HEK293 (cell line): ENCODE measurements at regions not wholly inside any gene's neighbourhood (a gene's known extent, or its start where the extent isn't known, plus 50 kb on each side); places are given as distances from the start of the nearest gene placed in this dataset.
A peak's percentile ranks its signal among the peaks of the same experiment; 100 is the strongest.

Experiments
- CTCF ChIA-PET: fragments of 350-600 bp; formaldehyde crosslinking; extraction: SDS; loops from one replicate; lab custom pipeline; 2021; ENCODE audit warnings: antibody characterized with exemption; lab: Yijun Ruan, JAX
- POLR2A ChIA-PET: fragments of 300-600 bp; formaldehyde crosslinking; extraction: SDS; loops from one replicate; lab custom pipeline; 2020; ENCODE audit warnings: antibody characterized with exemption, inconsistent platforms; lab: Yijun Ruan, JAX
- H3K27ac ChIP-seq: fragments of 200-500 bp; sonication (Bioruptor generic); 2 replicates; pipeline ENCODE4 v1.5.1; 2014; ENCODE audit warnings: low read depth, low read length, control low read depth, inconsistent platforms; ENCODE audit errors: extremely low read depth
- H3K36me3 ChIP-seq, 2 experiments: fragments of 200-500 bp in 1 of 2; sonication (Bioruptor generic) in 1 of 2; 1 replicate in 1 of 2; 2 replicates in 1 of 2; pipeline ENCODE4 v1.5.1; 2014 to 2017; ENCODE audit warnings: inconsistent platforms in 2 of 2, low read length in 2 of 2; ENCODE audit not compliant: control insufficient read depth in 2 of 2, insufficient read depth in 1 of 2
- H3K4me1 ChIP-seq: fragments of 200-500 bp; sonication (Bioruptor generic); 2 replicates; pipeline ENCODE4 v1.5.1; 2014; ENCODE audit warnings: mild to moderate bottlenecking, low read length, inconsistent platforms; ENCODE audit not compliant: control insufficient read depth, insufficient read depth
- H3K4me3 ChIP-seq: 2 replicates; pipeline ENCODE4 v1.5.1; 2011; ENCODE audit warnings: low read depth, mild to moderate bottlenecking, control low read depth, low read length, moderate library complexity
- H3K9me3 ChIP-seq: fragments of 200-500 bp; sonication (Bioruptor generic); 2 replicates; pipeline ENCODE4 v1.5.1; 2014; ENCODE audit warnings: low read depth, low read length, inconsistent platforms; ENCODE audit not compliant: control insufficient read depth, insufficient read depth
- CTCF ChIP-seq: fragments of 450-650 bp; formaldehyde crosslinking; IDR thresholded peaks from 2 replicates; pipeline ENCODE4 v1.5.1; 2016; ENCODE audit warnings: missing biosample characterization, missing genetic modification characterization
- OSR2 ChIP-seq: fragments of 450-650 bp; formaldehyde crosslinking; IDR thresholded peaks from 2 replicates; pipeline ENCODE4 v1.5.1; 2016; ENCODE audit warnings: missing biosample characterization, missing genetic modification characterization
- REST ChIP-seq: fragments of 450-650 bp; formaldehyde crosslinking; IDR thresholded peaks from 2 replicates; pipeline ENCODE4 v1.5.1; 2016; ENCODE audit warnings: missing biosample characterization, missing genetic modification characterization
- ZBTB26 ChIP-seq: fragments of 450-650 bp; formaldehyde crosslinking; optimal IDR thresholded peaks from 2 replicates; pipeline ENCODE3; 2016; ENCODE audit warnings: missing biosample characterization, mild to moderate bottlenecking, missing genetic modification characterization
- ZBTB8A ChIP-seq: fragments of 450-650 bp; formaldehyde crosslinking; IDR thresholded peaks from 2 replicates; pipeline ENCODE4 v1.5.1; 2016; ENCODE audit warnings: missing biosample characterization, missing genetic modification characterization
- ZEB2 ChIP-seq: fragments of 450-650 bp; formaldehyde crosslinking; IDR thresholded peaks from 2 replicates; pipeline ENCODE4 v1.5.1; 2016; ENCODE audit warnings: missing biosample characterization, missing genetic modification characterization
- ZNF112 ChIP-seq: fragments of 450-650 bp; formaldehyde crosslinking; IDR thresholded peaks from 2 replicates; pipeline ENCODE4 v1.5.0; 2017; ENCODE audit warnings: missing biosample characterization, missing genetic modification characterization
- ZNF133 ChIP-seq: fragments of 450-650 bp; formaldehyde crosslinking; IDR thresholded peaks from 2 replicates; pipeline ENCODE4 v1.5.1; 2016; ENCODE audit warnings: missing biosample characterization, missing genetic modification characterization
- ZNF24 ChIP-seq: fragments of 450-650 bp; formaldehyde crosslinking; IDR thresholded peaks from 2 replicates; pipeline ENCODE4 v1.5.1; 2016; ENCODE audit warnings: missing biosample characterization, missing genetic modification characterization
- ZNF280C ChIP-seq: fragments of 450-650 bp; formaldehyde crosslinking; IDR thresholded peaks from 2 replicates; pipeline ENCODE4 v1.5.1; 2016; ENCODE audit warnings: missing biosample characterization, missing genetic modification characterization
- ZNF354C ChIP-seq: fragments of 450-650 bp; formaldehyde crosslinking; IDR thresholded peaks from 2 replicates; pipeline ENCODE4 v1.5.1; 2016; ENCODE audit warnings: missing biosample characterization, missing genetic modification characterization, low read depth, borderline replicate concordance
- ZNF37A ChIP-seq: fragments of 450-650 bp; IDR thresholded peaks from 2 replicates; pipeline ENCODE4 v1.5.1; 2018; ENCODE audit warnings: missing biosample characterization, missing genetic modification characterization
- ZNF391 ChIP-seq: fragments of 450-650 bp; formaldehyde crosslinking; IDR thresholded peaks from 2 replicates; pipeline ENCODE4 v1.5.1; 2016; ENCODE audit warnings: low read depth, missing biosample characterization, missing genetic modification characterization, borderline replicate concordance
- ZNF521 ChIP-seq: fragments of 450-650 bp; formaldehyde crosslinking; IDR thresholded peaks from 2 replicates; pipeline ENCODE4 v1.5.1; 2017; ENCODE audit warnings: missing biosample characterization, mild to moderate bottlenecking, missing genetic modification characterization
- ZNF549 ChIP-seq: fragments of 450-650 bp; IDR thresholded peaks from 2 replicates; pipeline ENCODE4 v1.5.1; 2018; ENCODE audit warnings: missing biosample characterization, missing genetic modification characterization, mild to moderate bottlenecking, inconsistent platforms, moderate library complexity
- ZNF639 ChIP-seq: fragments of 450-650 bp; formaldehyde crosslinking; IDR thresholded peaks from 2 replicates; pipeline ENCODE4 v1.5.1; 2016; ENCODE audit warnings: missing biosample characterization, missing genetic modification characterization
- ZNF654 ChIP-seq: fragments of 450-650 bp; formaldehyde crosslinking; IDR thresholded peaks from 2 replicates; pipeline ENCODE4 v1.5.1; 2016; ENCODE audit warnings: low read depth, missing biosample characterization, missing genetic modification characterization
- ZNF792 ChIP-seq: fragments of 450-650 bp; formaldehyde crosslinking; IDR thresholded peaks from 2 replicates; pipeline ENCODE4 v1.5.1; 2016; ENCODE audit warnings: missing biosample characterization, missing genetic modification characterization

GRCh38 chr4:156476359-156476758 is 495.2 kb downstream of the PDGFC start:
- Histone ChIP-seq H3K4me1 (no peaks in the 10 kb centered on the region), H3K27ac (no peak overlapping the region), H3K4me3 (no peak overlapping the region), H3K9me3 (no peaks in the 10 kb centered on the region), H3K36me3 (no peaks in the 10 kb centered on the region)
- POLR2A ChIA-PET: interaction anchor here (0.6 kb wide), 1 partner anchor 182 kb away, joined by 3 read pairs; no protein-coding TSS in a partner anchor
- TF ChIP-seq ZEB2 (tag by site-specific recombination) (no peak), ZNF639 (tag by site-specific recombination) (no peak), ZNF521 (tag by site-specific recombination) (no peak), ZNF37A (tag by site-specific recombination) (no peak), ZNF354C (tag by site-specific recombination) (no peak), ZNF391 (tag by site-specific recombination) (no peak), ZNF792 (tag by site-specific recombination) (no peak), ZBTB8A (no peak), CTCF (tag by site-specific recombination) (no peak)
- CTCF ChIA-PET: interaction anchor here (0.5 to 3.6 kb wide), 14 partner anchors 200 to 1502 kb away, joined by 3 to 16 read pairs (median 4); no protein-coding TSS in a partner anchor

GRCh38 chr4:156475322-156475721 is 496.3 kb downstream of the PDGFC start:
- POLR2A ChIA-PET: interaction anchor here (0.9 kb wide), 1 partner anchor 495 kb away, joined by 4 read pairs; no protein-coding TSS in a partner anchor

GRCh38 chr4:156473151-156473550 is 498.4 kb downstream of the PDGFC start:
- POLR2A ChIA-PET: no interaction called here
- no peaks in the 10 kb centered on the region for H3K9me3 ChIP-seq
- no peak for TF ChIP-seq ZNF549
- TF ChIP-seq, all 188 proteins: peak for 0
- Histone ChIP-seq H3K36me3 (no peaks in the 10 kb centered on the region), H3K4me1 (no peaks in the 10 kb centered on the region), H3K4me3 (no peak overlapping the region), H3K27ac (no peak overlapping the region)
- CTCF ChIA-PET: interaction anchor here (0.6 to 0.7 kb wide), 4 partner anchors 146 to 498 kb away, joined by 3 to 4 read pairs (median 3); no protein-coding TSS in a partner anchor

More at GRCh38 chr4:156475322-156475721, 496.3 kb downstream of the PDGFC start:
- Histone ChIP-seq H3K9me3 (no peaks in the 10 kb centered on the region), H3K4me1 (no peaks in the 10 kb centered on the region), H3K36me3 (no peaks in the 10 kb centered on the region)
- CTCF ChIA-PET: interaction anchor here (0.6 to 3.6 kb wide), 25 partner anchors 9 to 1504 kb away, joined by 3 to 16 read pairs (median 3); partner anchors contain the start of gene PDGFC
- TF ChIP-seq ZNF24 (no peak), ZNF654 (peak; percentile 56)
- TF ChIP-seq, all 188 proteins: peak for 1
- Histone ChIP-seq H3K27ac (no peak overlapping the region), H3K4me3 (no peak overlapping the region)

- Histone ChIP-seq H3K36me3 (no peaks in the 10 kb centered on the region), H3K4me1 (no peaks in the 10 kb centered on the region), H3K4me3 (no peak overlapping the region), H3K9me3 (no peaks in the 10 kb centered on the region), H3K27ac (no peak overlapping the region)
- ChIA-PET POLR2A (no interaction called here), CTCF (interaction anchor here (0.7 kb wide), 1 partner anchor 331 kb away, joined by 3 read pairs; no protein-coding TSS in a partner anchor)
- TF ChIP-seq ZNF133 (tag by site-specific recombination): no peak
- no peak for TF ChIP-seq ZBTB26 (tag by site-specific recombination)
- no peak for TF ChIP-seq ZNF280C (tag by site-specific recombination)
- no peak for TF ChIP-seq ZNF112
- no peak for TF ChIP-seq REST (tag by site-specific recombination)
- TF ChIP-seq OSR2 (tag by site-specific recombination): no peak
Measured at GRCh38 chr4:156472624-156473023, 499.0 kb downstream of the PDGFC start.
